HG02610 (cell line): ENCODE measurements at regions not wholly inside any gene's neighbourhood (a gene's known extent, or its start where the extent isn't known, plus 50 kb on each side); places are given as distances from the start of the nearest gene placed in this dataset.

Source experiments
- ATAC-seq: cut with Tn5 transposase; IDR thresholded peaks from one replicate; pipeline ENCODE4 v1.9.1; 2021; ENCODE audit warnings: mild to moderate bottlenecking, moderate library complexity; ENCODE audit not compliant: unreplicated experiment

DNA sequence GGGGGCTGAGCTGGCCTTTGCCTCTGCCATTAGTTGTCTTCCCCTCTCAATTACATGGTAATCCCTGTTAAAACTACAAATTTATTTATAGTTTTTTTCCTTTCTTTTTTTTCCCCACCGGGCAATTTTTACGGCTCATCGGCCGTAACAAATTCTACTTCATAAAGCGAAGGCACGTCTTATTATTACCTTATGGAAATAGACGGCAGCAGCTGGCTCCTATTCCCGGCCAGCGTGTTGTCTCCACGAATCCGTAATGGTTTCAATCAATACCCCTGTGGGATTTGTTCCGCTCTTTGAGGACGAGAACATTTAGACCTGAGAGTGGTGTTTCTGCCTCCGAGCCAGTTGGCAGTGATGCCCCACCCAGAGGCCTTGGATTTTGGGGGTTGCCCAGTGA lies 52.4 kb upstream of the IGSF21 start:
- no peak for ATAC-seq

DNA sequence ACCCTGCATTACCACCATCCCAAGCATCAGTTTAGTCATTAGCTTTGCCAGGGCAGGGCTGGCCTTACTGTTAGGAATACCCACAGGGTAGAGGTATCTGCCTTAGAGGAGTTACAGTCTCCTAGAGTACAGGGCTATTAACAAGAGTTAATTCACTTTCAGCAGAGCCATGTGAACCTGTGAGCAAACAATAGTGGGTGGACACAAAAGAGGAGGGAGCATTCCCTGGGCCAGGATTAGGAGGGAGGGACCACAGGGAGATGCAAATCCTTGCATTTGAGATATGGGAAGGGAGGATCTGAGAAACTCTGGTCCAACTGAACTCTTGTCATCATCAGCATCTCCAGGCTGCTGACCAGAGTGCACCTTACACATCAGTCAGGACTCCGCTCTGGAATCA lies 51.1 kb upstream of the IGSF21 start:
- ATAC-seq: no peak

DNA sequence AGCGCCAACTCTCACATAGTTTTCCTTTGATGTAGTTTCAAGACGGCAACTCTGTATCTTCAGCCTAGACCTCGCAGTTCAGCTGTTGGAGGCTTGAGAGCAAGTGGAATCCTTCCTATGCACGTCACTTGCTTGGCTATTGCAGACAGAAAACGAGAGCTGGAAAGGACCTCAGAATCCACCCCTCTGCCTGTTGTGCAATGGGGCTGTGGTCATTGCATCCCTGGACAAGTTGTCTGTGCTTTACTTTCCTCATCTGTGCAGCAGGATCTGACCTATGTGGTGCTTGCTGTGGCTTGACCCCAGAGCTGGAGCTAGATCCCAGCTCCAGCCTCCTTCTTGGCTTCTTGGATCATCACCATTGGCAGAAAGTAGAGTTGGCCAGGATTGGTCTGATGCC lies 50.0 kb upstream of the IGSF21 start:
- no peak for ATAC-seq
